ENCODE measurements at regions not wholly inside any gene's neighbourhood (a gene's known extent, or its start where the extent isn't known, plus 50 kb on each side); places are given as distances from the start of the nearest gene placed in this dataset.
"Not testable (repeated sequence)": the region's sequence is repeated elsewhere in the genome, so short reads cannot be mapped to it uniquely, and the experiment has no call there.

GRCh38 chr5:174810796-174811195, 86.4 kb downstream of the MSX2 start:
- Histone ChIP-seq H3K9me3 (ENCODE audit: low read length) (no peaks in the 10 kb centered on the region), H3K4me3 (ENCODE audit: low read length) (no peak overlapping the region), H3K4me1 (ENCODE audit: insufficient read depth, low read length) (no peaks in the 10 kb centered on the region), H2AFZ (ENCODE audit: low read depth, low read length) (no peak overlapping the region), H3K36me3 (ENCODE audit: insufficient read depth, low read length) (no peaks in the 10 kb centered on the region), H3K27me3 (ENCODE audit: insufficient read depth, low read length) (no peaks in the 10 kb centered on the region)

GRCh38 chr5:174807471-174807870, 83.1 kb downstream of the MSX2 start:
- no peaks in the 10 kb centered on the region for H3K27me3 ChIP-seq (ENCODE audit: insufficient read depth, low read length)
- H3K9me3 ChIP-seq (ENCODE audit: low read length) = no peaks in the 10 kb centered on the region
- no peak overlapping the region for H3K4me3 ChIP-seq (ENCODE audit: low read length)
- no peaks in the 10 kb centered on the region for H3K4me1 ChIP-seq (ENCODE audit: insufficient read depth, low read length)
- H3K36me3 ChIP-seq (ENCODE audit: insufficient read depth, low read length) = no peaks in the 10 kb centered on the region
- H2AFZ ChIP-seq (ENCODE audit: low read depth, low read length) = no peak overlapping the region

DNA sequence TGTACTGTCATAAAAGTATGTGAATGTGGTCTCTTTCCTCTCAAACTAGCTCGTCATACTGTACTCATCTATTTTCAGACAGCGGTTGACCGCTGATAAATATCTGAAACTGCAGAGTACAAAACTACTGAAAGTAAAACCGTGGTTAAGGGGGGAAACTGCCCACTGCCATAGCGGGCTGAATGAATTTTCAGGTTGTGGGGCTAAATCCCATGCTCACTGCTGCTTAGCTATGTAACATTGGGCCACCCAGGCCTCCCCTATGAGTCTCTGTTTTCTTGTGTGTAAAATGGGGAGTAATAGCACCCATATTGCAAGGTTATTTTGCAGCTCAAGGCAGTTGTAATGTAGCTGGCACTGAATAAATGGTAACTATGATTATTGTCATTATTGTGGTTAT, 82.3 kb downstream of the MSX2 start:
- H3K4me1 ChIP-seq (ENCODE audit: insufficient read depth, low read length) = no peaks in the 10 kb centered on the region
- no peak overlapping the region for H2AFZ ChIP-seq (ENCODE audit: low read depth, low read length)
- no peak overlapping the region for H3K4me3 ChIP-seq (ENCODE audit: low read length)
- H3K27me3 ChIP-seq (ENCODE audit: insufficient read depth, low read length) = no peaks in the 10 kb centered on the region
- H3K9me3 ChIP-seq (ENCODE audit: low read length) = no peaks in the 10 kb centered on the region
- H3K36me3 ChIP-seq (ENCODE audit: insufficient read depth, low read length) = no peaks in the 10 kb centered on the region

DNA sequence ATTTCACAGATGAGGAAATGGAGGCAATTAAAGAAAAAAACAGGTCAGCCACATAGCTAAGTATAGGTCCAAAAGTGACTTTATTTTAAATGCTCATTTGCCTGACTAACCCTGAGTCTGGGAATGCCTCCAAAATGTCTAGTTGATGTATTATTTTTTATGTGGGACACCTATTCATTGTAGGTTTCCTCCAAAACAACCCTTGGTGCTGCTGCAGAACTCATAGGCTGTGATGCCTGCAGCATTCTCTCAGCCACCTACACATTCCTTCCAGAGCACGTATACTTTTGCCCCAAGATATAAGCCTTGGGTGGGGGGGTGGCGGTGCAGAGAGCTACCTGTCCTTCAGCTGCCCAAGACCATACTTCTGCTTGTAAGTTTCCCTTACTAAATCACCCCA, 77.4 kb downstream of the MSX2 start:
- Histone ChIP-seq H3K36me3 (ENCODE audit: insufficient read depth, low read length) (no peaks in the 10 kb centered on the region), H2AFZ (ENCODE audit: low read depth, low read length) (no peak overlapping the region), H3K4me3 (ENCODE audit: low read length) (no peak overlapping the region), H3K9me3 (ENCODE audit: low read length) (no peaks in the 10 kb centered on the region), H3K4me1 (ENCODE audit: insufficient read depth, low read length) (no peaks in the 10 kb centered on the region), H3K27me3 (ENCODE audit: insufficient read depth, low read length) (peaks cover 4% of the 10 kb centered on the region)

- no peaks in the 10 kb centered on the region for H3K9me3 ChIP-seq (ENCODE audit: low read length)
- H3K27me3 ChIP-seq (ENCODE audit: insufficient read depth, low read length) = peaks cover 4% of the 10 kb centered on the region
- no peaks in the 10 kb centered on the region for H3K36me3 ChIP-seq (ENCODE audit: insufficient read depth, low read length)
- H2AFZ ChIP-seq (ENCODE audit: low read depth, low read length) = no peak overlapping the region
- no peak overlapping the region for H3K4me3 ChIP-seq (ENCODE audit: low read length)
- no peaks in the 10 kb centered on the region for H3K4me1 ChIP-seq (ENCODE audit: insufficient read depth, low read length)
These were observed 76.1 kb downstream of the MSX2 start for GRCh38 chr5:174800435-174800834.

GRCh38 chr5:174799121-174799520, 74.7 kb downstream of the MSX2 start:
- Histone ChIP-seq H3K27me3 (ENCODE audit: insufficient read depth, low read length) (peaks cover 4% of the 10 kb centered on the region), H3K9me3 (ENCODE audit: low read length) (no peaks in the 10 kb centered on the region), H3K4me3 (ENCODE audit: low read length) (no peak overlapping the region), H3K4me1 (ENCODE audit: insufficient read depth, low read length) (no peaks in the 10 kb centered on the region), H2AFZ (ENCODE audit: low read depth, low read length) (no peak overlapping the region), H3K36me3 (ENCODE audit: insufficient read depth, low read length) (no peaks in the 10 kb centered on the region)

DNA sequence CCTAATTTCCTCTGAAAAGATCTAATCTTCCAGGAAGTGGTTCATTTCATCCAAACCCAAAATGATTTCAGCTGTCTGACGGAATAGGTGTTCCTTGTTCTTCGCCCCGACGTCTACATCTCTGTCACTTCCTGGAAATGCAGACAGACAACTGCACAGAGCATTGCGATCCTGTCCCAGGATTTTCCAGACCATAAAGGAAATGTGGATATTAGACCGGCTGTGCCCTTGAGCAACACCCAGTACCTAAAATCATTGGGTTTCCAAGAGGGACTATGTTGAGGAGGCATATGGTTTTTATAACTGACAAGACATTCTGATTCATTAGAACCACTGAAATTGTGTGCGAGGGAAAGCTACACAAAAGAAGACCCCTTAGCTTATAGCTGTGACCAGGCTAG, 74.2 kb downstream of the MSX2 start:
- Histone ChIP-seq H3K4me3 (ENCODE audit: low read length) (no peak overlapping the region), H3K36me3 (ENCODE audit: insufficient read depth, low read length) (no peaks in the 10 kb centered on the region), H3K4me1 (ENCODE audit: insufficient read depth, low read length) (no peaks in the 10 kb centered on the region), H2AFZ (ENCODE audit: low read depth, low read length) (no peak overlapping the region), H3K9me3 (ENCODE audit: low read length) (no peaks in the 10 kb centered on the region), H3K27me3 (ENCODE audit: insufficient read depth, low read length) (peaks cover 4% of the 10 kb centered on the region)

DNA sequence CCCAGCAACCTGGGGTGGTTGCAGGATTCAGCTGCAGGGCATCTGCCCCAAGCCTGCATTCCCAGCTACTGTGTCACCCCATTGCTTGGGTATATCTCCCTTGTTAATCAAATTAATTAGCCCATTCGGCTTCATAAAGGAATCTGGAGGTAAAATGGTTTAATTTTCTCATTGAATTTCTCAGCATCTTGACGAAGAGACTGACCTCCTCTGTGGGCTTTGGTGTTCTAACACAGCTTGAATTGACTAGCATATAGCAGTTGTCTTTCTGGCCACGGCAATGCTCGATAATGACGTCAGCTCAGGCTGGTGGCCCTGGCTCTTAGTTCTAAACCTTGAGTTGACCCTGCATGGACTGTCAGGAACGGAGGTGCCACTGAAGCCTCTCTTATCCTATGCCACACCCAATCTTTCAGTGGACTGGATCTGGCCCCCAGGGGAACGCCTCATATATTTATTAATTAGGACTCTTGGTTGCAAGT, 72.4 kb downstream of the MSX2 start:
- no peak overlapping the region for H2AFZ ChIP-seq (ENCODE audit: low read depth, low read length)
- no peaks in the 10 kb centered on the region for H3K36me3 ChIP-seq (ENCODE audit: insufficient read depth, low read length)
- no peaks in the 10 kb centered on the region for H3K9me3 ChIP-seq (ENCODE audit: low read length)
- H3K4me3 ChIP-seq (ENCODE audit: low read length) = no peak overlapping the region
- H3K27me3 ChIP-seq (ENCODE audit: insufficient read depth, low read length) = peaks cover 4% of the 10 kb centered on the region
- no peaks in the 10 kb centered on the region for H3K4me1 ChIP-seq (ENCODE audit: insufficient read depth, low read length)

DNA sequence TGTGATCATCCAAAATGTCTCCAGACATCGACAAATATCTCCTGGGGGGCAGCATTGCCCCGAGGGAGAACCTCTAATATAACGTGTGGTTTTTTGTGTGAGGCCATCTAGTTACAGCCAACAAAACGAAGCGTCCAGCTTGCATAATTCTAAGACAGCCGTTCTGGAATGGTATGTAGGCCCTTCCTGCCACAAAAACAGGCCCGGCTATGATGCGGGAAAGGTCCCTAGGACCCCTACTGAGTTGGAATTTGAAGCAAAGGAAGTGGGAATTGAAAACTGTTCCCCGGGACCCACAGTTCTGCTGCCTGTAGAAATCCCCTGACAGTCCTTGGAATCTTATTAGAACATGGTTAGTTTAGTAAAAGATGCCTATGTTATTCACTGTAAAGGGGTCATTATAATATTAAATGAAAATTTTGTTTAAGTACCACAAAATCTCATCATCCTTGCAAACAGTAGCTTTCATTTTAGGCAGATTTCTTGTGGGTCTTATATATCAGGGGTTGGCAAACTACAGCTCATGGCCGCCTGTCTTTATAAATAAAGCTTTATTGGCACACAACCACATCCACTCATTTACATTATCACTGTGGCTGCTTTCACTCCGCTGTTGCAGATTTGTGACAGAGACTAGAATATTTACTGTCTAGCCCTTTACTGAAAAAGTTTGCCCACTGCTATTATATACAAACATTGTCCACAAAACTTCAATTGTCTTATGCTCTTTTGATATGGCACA, 70.7 kb downstream of the MSX2 start:
- no peaks in the 10 kb centered on the region for H3K36me3 ChIP-seq (ENCODE audit: insufficient read depth, low read length)
- no peak overlapping the region for H2AFZ ChIP-seq (ENCODE audit: low read depth, low read length)
- H3K4me1 ChIP-seq (ENCODE audit: insufficient read depth, low read length) = no peaks in the 10 kb centered on the region
- no peaks in the 10 kb centered on the region for H3K9me3 ChIP-seq (ENCODE audit: low read length)
- no peak overlapping the region for H3K4me3 ChIP-seq (ENCODE audit: low read length)
- H3K27me3 ChIP-seq (ENCODE audit: insufficient read depth, low read length) = peaks cover 4% of the 10 kb centered on the region

- no peaks in the 10 kb centered on the region for H3K9me3 ChIP-seq (ENCODE audit: low read length)
- peaks cover 4% of the 10 kb centered on the region for H3K27me3 ChIP-seq (ENCODE audit: insufficient read depth, low read length)
- no peak overlapping the region for H3K4me3 ChIP-seq (ENCODE audit: low read length)
- H2AFZ ChIP-seq (ENCODE audit: low read depth, low read length) = no peak overlapping the region
- no peaks in the 10 kb centered on the region for H3K4me1 ChIP-seq (ENCODE audit: insufficient read depth, low read length)
- no peaks in the 10 kb centered on the region for H3K36me3 ChIP-seq (ENCODE audit: insufficient read depth, low read length)
These were observed 69.4 kb downstream of the MSX2 start for GRCh38 chr5:174793684-174794328.

DNA sequence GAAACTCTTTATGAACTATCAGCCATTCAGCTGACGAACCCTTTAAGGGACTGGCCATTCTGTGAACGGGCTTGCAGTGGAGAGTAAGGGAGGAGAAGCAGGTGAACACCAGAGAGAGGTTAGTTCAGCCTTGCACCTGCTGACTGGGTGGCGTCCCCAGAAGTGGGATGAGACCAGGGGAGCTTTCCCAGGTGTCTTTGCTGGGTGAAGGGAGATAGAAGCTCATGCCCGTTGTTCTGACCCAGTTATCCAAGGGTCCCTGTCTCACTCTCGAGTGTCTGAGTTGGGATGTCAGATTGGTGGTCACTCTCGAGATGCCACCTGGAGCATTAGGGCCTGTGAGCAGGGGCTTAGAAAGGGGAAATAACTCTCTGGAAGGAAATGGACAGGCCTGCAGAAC, 68.7 kb downstream of the MSX2 start:
- H3K9me3 ChIP-seq (ENCODE audit: low read length) = no peaks in the 10 kb centered on the region
- H3K27me3 ChIP-seq (ENCODE audit: insufficient read depth, low read length) = peaks cover 3% of the 10 kb centered on the region
- no peaks in the 10 kb centered on the region for H3K4me1 ChIP-seq (ENCODE audit: insufficient read depth, low read length)
- H3K4me3 ChIP-seq (ENCODE audit: low read length) = no peak overlapping the region
- H3K36me3 ChIP-seq (ENCODE audit: insufficient read depth, low read length) = no peaks in the 10 kb centered on the region
- no peak overlapping the region for H2AFZ ChIP-seq (ENCODE audit: low read depth, low read length)

DNA sequence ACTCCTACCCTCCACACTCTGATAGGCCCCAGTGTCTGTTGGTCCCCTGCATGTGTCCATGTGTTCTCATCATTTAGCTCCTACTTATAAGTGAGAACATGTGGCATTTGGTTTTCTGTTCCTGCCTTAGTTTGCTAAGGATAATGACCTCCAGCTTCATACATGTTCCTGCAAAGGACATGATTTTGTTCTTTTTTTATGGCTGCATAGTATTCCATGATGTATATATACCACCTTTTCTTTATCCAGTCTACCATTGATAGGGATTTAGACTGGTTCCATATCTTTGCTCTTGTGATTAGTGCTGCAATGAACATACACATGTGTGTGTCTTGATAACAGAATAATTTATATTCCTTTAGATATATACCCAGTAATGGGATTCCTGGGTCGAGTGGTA, 67.9 kb downstream of the MSX2 start:
- not testable (repeated sequence) for H3K4me3 ChIP-seq (ENCODE audit: low read length); H3K27me3 ChIP-seq (ENCODE audit: insufficient read depth, low read length); H3K36me3 ChIP-seq (ENCODE audit: insufficient read depth, low read length); H3K9me3 ChIP-seq (ENCODE audit: low read length); H3K4me1 ChIP-seq (ENCODE audit: insufficient read depth, low read length); H2AFZ ChIP-seq (ENCODE audit: low read depth, low read length)

DNA sequence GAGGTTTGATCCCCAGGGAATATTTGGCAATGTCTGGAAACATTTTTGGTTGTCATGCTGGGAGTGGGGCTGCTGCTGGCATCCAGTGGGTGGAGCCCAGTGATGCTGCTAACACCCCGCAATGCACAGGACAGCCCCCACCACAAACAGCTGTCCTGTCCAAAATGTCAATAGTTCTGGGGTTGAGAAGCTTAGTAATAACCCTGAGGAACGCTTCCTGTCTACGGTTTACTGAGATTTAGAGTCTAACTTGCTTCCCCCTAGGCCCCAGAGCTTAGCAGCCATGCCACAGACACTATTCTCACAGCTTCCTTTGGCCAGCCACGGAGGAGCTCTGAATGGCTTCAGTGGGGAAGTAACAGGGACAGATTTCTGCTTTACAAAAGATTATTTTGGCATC, 66.5 kb downstream of the MSX2 start:
- Histone ChIP-seq H3K9me3 (ENCODE audit: low read length) (no peaks in the 10 kb centered on the region), H3K4me3 (ENCODE audit: low read length) (no peak overlapping the region), H3K36me3 (ENCODE audit: insufficient read depth, low read length) (no peaks in the 10 kb centered on the region), H3K4me1 (ENCODE audit: insufficient read depth, low read length) (no peaks in the 10 kb centered on the region), H2AFZ (ENCODE audit: low read depth, low read length) (no peak overlapping the region), H3K27me3 (ENCODE audit: insufficient read depth, low read length) (no peaks in the 10 kb centered on the region)

DNA sequence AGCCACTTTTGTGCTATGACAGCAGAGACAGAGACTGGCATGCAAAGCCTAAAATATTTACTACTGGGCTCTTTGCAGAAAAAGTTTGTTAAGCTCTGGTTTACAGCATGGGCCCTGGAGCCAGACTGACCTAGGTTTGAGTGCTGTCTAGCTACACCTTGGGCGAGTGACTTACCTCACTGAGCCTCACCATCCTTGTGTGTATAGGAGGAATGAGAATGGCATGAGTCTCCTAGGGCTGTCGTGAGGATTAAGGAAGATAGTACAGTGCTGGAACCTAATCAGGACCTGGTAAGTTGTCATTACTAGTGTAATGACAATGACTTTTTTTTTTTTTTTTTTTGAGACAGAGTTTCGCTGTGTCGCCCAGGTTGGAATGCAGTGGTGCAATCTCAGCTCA, 65.2 kb downstream of the MSX2 start:
- no peaks in the 10 kb centered on the region for H3K27me3 ChIP-seq (ENCODE audit: insufficient read depth, low read length)
- H3K9me3 ChIP-seq (ENCODE audit: low read length) = no peaks in the 10 kb centered on the region

More for the DNA sequence above, 65.2 kb downstream of the MSX2 start:
- no peak overlapping the region for H3K4me3 ChIP-seq (ENCODE audit: low read length)
- H3K4me1 ChIP-seq (ENCODE audit: insufficient read depth, low read length) = no peaks in the 10 kb centered on the region
- H2AFZ ChIP-seq (ENCODE audit: low read depth, low read length) = no peak overlapping the region
- no peaks in the 10 kb centered on the region for H3K36me3 ChIP-seq (ENCODE audit: insufficient read depth, low read length)
